Transverse colon (tissue), 3 donors: ENCODE measurements at regions not wholly inside any gene's neighbourhood (a gene's known extent, or its start where the extent isn't known, plus 50 kb on each side); places are given as distances from the start of the nearest gene placed in this dataset.
"Not testable (repeated sequence)": the region's sequence is repeated elsewhere in the genome, so short reads cannot be mapped to it uniquely, and the experiment has no call there.

Source experiments
- CTCF ChIP-seq, 5 experiments: fragments of 200-600 bp in 3 of 5; fragments of 450-650 bp in 2 of 5; sonication (generic) in 3 of 5; IDR thresholded peaks; 1 replicate in 2 of 5; 2 replicates in 3 of 5; pipeline ENCODE4 v1.5.1; 2016 to 2017; ENCODE audit warnings: antibody characterized with exemption in 5 of 5, inconsistent platforms in 3 of 5, mild to moderate bottlenecking in 2 of 5, moderate library complexity in 1 of 5
- POLR2A ChIP-seq: fragments of 450-650 bp; IDR thresholded peaks from one replicate; pipeline ENCODE4 v1.6.1; 2016; ENCODE audit warnings: antibody characterized with exemption, mild to moderate bottlenecking, moderate library complexity

- peak in 3 of 5 experiments; percentile 33 to 46 (median 44) for TF ChIP-seq CTCF (IDR thresholded peaks at IDR 0.05)
- TF ChIP-seq POLR2A = not testable (repeated sequence)
Measured at GRCh38 chr2:89205153-89205552, 513.7 kb downstream of the RPIA start.
